IMR-90 (cell line): ENCODE measurements at regions not wholly inside any gene's neighbourhood (a gene's known extent, or its start where the extent isn't known, plus 50 kb on each side); places are given as distances from the start of the nearest gene placed in this dataset.

Experiments
- ATAC-seq: fragments of 200-7000 bp; cut with Tn5 transposase; 2 replicates; pipeline ENCODE4 v1.9.1; 2020; ENCODE audit warnings: low read depth, mild to moderate bottlenecking, moderate library complexity
- BruUV-seq: library from RNA; stranded (reverse); fragments of 400-500 nt; replicated peaks from 2 replicates; lab custom pipeline; 2021; lab: Mats Ljungman, UMichigan
- CTCF ChIA-PET: fragments of 300-600 bp; formaldehyde crosslinking; extraction: SDS; loops from one replicate; lab custom pipeline; 2021; ENCODE audit warnings: antibody characterized with exemption; lab: Yijun Ruan, JAX
- POLR2A ChIA-PET: fragments of 300-600 bp; sonication (Branson Sonifier 250); formaldehyde crosslinking; loops from one replicate; lab custom pipeline; 2022; ENCODE audit warnings: antibody characterized with exemption; ENCODE audit not compliant: unreplicated experiment; lab: Charles Lee
- DNase-seq: peaks from one replicate; pipeline ENCODE4 v3.0.0; 2013
- H2AFZ ChIP-seq: replicated peaks from 2 replicates; pipeline ENCODE3; 2013; ENCODE audit warnings: low read length, mild to moderate bottlenecking; ENCODE audit not compliant: poor library complexity
- H2AK5ac ChIP-seq: 2 replicates; pipeline ENCODE4 v1.6.1; 2013; ENCODE audit warnings: low read depth, low read length, inconsistent platforms
- H2AK9ac ChIP-seq: replicated peaks from 2 replicates; pipeline ENCODE3; 2013; ENCODE audit warnings: mild to moderate bottlenecking, low read depth, low read length, moderate library complexity; ENCODE audit not compliant: poor library complexity
- H2BK120ac ChIP-seq: 2 replicates; pipeline ENCODE4 v1.6.1; 2013; ENCODE audit warnings: low read depth, low read length, inconsistent platforms
- H2BK15ac ChIP-seq: 3 replicates; pipeline ENCODE4 v1.6.1; 2013; ENCODE audit warnings: low read depth, low read length, inconsistent platforms
- H2BK20ac ChIP-seq: 2 replicates; pipeline ENCODE4 v1.6.1; 2013; ENCODE audit warnings: low read depth, mild to moderate bottlenecking, inconsistent platforms, low read length, moderate library complexity
- H2BK5ac ChIP-seq: 2 replicates; pipeline ENCODE4 v1.6.1; 2013; ENCODE audit warnings: mild to moderate bottlenecking, low read depth, low read length, inconsistent platforms; ENCODE audit not compliant: poor library complexity, severe bottlenecking
- H3K14ac ChIP-seq: replicated peaks from 2 replicates; pipeline ENCODE4 v1.6.1; 2013; ENCODE audit warnings: low read depth, low read length, inconsistent platforms
- H3K18ac ChIP-seq: 2 replicates; pipeline ENCODE4 v1.6.1; 2013; ENCODE audit warnings: low read depth, low read length, control low read depth
- H3K23ac ChIP-seq: 2 replicates; pipeline ENCODE4 v1.6.1; 2013; ENCODE audit warnings: low read depth, low read length, inconsistent platforms
- H3K27ac ChIP-seq: 2 replicates; pipeline ENCODE4 v1.5.1; 2013; ENCODE audit warnings: mild to moderate bottlenecking, control low read depth, low read length; ENCODE audit not compliant: insufficient read depth
- H3K27me3 ChIP-seq: 2 replicates; pipeline ENCODE4 v1.6.1; 2013; ENCODE audit warnings: low read length; ENCODE audit not compliant: control insufficient read depth, insufficient read depth
- H3K36me3 ChIP-seq: 2 replicates; pipeline ENCODE4 v1.6.1; 2013; ENCODE audit warnings: low read length, mixed read lengths; ENCODE audit not compliant: control insufficient read depth, insufficient read depth
- H3K4ac ChIP-seq: 2 replicates; pipeline ENCODE4 v1.6.1; 2013; ENCODE audit warnings: low read depth, low read length, inconsistent platforms
- H3K4me1 ChIP-seq: 2 replicates; pipeline ENCODE4 v1.6.1; 2013; ENCODE audit warnings: low read length, mixed read lengths; ENCODE audit not compliant: control insufficient read depth, insufficient read depth
- H3K4me2 ChIP-seq: 2 replicates; pipeline ENCODE4 v1.6.1; 2013; ENCODE audit warnings: low read depth, mild to moderate bottlenecking, control low read depth, low read length, moderate library complexity
- H3K4me3 ChIP-seq: 2 replicates; pipeline ENCODE4 v1.5.1; 2013; ENCODE audit warnings: low read depth, mild to moderate bottlenecking, control low read depth, low read length, moderate library complexity; ENCODE audit not compliant: insufficient read depth
- H3K56ac ChIP-seq: 2 replicates; pipeline ENCODE4 v1.6.1; 2013; ENCODE audit warnings: low read length, inconsistent platforms; ENCODE audit not compliant: insufficient read depth; ENCODE audit errors: extremely low read depth
- H3K79me1 ChIP-seq, 2 experiments: 2 replicates each; pipeline ENCODE4 v1.6.1; 2013; ENCODE audit warnings: low read length in 2 of 2, inconsistent platforms in 1 of 2, low read depth in 1 of 2
- H3K9ac ChIP-seq: 2 replicates; pipeline ENCODE4 v1.6.1; 2013; ENCODE audit warnings: low read depth, low read length, control low read depth
- H3K9me1 ChIP-seq: 2 replicates; pipeline ENCODE4 v1.6.1; 2013; ENCODE audit warnings: low read length, inconsistent platforms; ENCODE audit not compliant: insufficient read depth
- H3K9me3 ChIP-seq: 2 replicates; pipeline ENCODE4 v1.6.1; 2013; ENCODE audit warnings: low read length; ENCODE audit not compliant: control insufficient read depth, insufficient read depth
- H4K20me1 ChIP-seq: 2 replicates; pipeline ENCODE4 v1.6.1; 2013; ENCODE audit warnings: low read length, inconsistent platforms; ENCODE audit not compliant: insufficient read depth
- H4K5ac ChIP-seq: 2 replicates; pipeline ENCODE4 v1.6.1; 2013; ENCODE audit warnings: mild to moderate bottlenecking, low read depth, low read length, control low read depth
- H4K8ac ChIP-seq, 2 experiments: 2 replicates each; pipeline ENCODE4 v1.6.1; 2013; ENCODE audit warnings: low read depth in 2 of 2, low read length in 2 of 2, control low read depth in 1 of 2, inconsistent platforms in 1 of 2
- H4K91ac ChIP-seq: 2 replicates; pipeline ENCODE4 v1.6.1; 2013; ENCODE audit warnings: low read depth, low read length, inconsistent platforms; ENCODE audit not compliant: insufficient read depth
- BHLHE40 ChIP-seq: fragments of 150-350 bp; IDR thresholded peaks from 2 replicates; pipeline ENCODE4 v1.6.1; 2016; ENCODE audit warnings: mild to moderate bottlenecking, low read depth, low read length
- CEBPB ChIP-seq: IDR thresholded peaks from 2 replicates; pipeline ENCODE4 v1.6.1; 2012; ENCODE audit warnings: low read depth, low read length, improper control_type of control experiment
- CHD1 ChIP-seq: IDR thresholded peaks from 2 replicates; pipeline ENCODE4 v1.6.1; 2012; ENCODE audit warnings: low read depth, low read length, improper control_type of control experiment
- ELK1 ChIP-seq: fragments of 150-350 bp; IDR thresholded peaks from 2 replicates; pipeline ENCODE4 v1.6.1; 2016; ENCODE audit warnings: low read depth, mild to moderate bottlenecking, low read length, moderate library complexity, borderline replicate concordance
- FOS ChIP-seq: fragments of 150-350 bp; IDR thresholded peaks from 2 replicates; pipeline ENCODE4 v1.6.1; 2016; ENCODE audit warnings: low read depth, low read length
- MAFK ChIP-seq: IDR thresholded peaks from 2 replicates; pipeline ENCODE4 v1.6.1; 2012; ENCODE audit warnings: low read depth, low read length, improper control_type of control experiment
- MAZ ChIP-seq: IDR thresholded peaks from 2 replicates; pipeline ENCODE4 v1.6.1; 2012; ENCODE audit warnings: low read depth, mild to moderate bottlenecking, low read length, improper control_type of control experiment, moderate library complexity, borderline replicate concordance
- MXI1 ChIP-seq: IDR thresholded peaks from 2 replicates; pipeline ENCODE4 v1.6.1; 2012; ENCODE audit warnings: low read depth, mild to moderate bottlenecking, low read length, moderate library complexity, borderline replicate concordance
- NFE2L2 ChIP-seq: fragments of 150-350 bp; IDR thresholded peaks from 2 replicates; pipeline ENCODE4 v1.6.1; 2016; ENCODE audit warnings: low read depth, mild to moderate bottlenecking, low read length
- POLR2A ChIP-seq: IDR thresholded peaks from 2 replicates; pipeline ENCODE4 v1.6.1; 2012; ENCODE audit warnings: mild to moderate bottlenecking, low read depth, low read length
- RAD21 ChIP-seq: IDR thresholded peaks from 2 replicates; pipeline ENCODE4 v1.6.1; 2012; ENCODE audit warnings: low read length, improper control_type of control experiment
- RCOR1 ChIP-seq: IDR thresholded peaks from 2 replicates; pipeline ENCODE4 v1.6.1; 2012; ENCODE audit warnings: mild to moderate bottlenecking, low read length, improper control_type of control experiment; ENCODE audit not compliant: insufficient replicate concordance
- RFX5 ChIP-seq: IDR thresholded peaks from 2 replicates; pipeline ENCODE4 v1.8.0; 2012; ENCODE audit warnings: low read depth, mild to moderate bottlenecking, low read length, moderate library complexity
- SMC3 ChIP-seq: fragments of 150-350 bp; IDR thresholded peaks from 2 replicates; pipeline ENCODE4 v1.6.1; 2016; ENCODE audit warnings: low read depth, mild to moderate bottlenecking, antibody characterized with exemption, low read length, moderate library complexity
- WGBS, 2 experiments: methylation state at CpG; one replicate each; pipeline versions ENCODE4 v1.1.5 to v1.1.7; 2013; ENCODE audit warnings: missing lambda C conversion rate in 2 of 2; ENCODE audit not compliant: insufficient read length in 1 of 2; ENCODE audit errors: extremely low coverage in 2 of 2; 5-methylcytosine and 5-hydroxymethylcytosine counted together
- dilution Hi-C: fragments of 300-500 bp; cut with HindIII; formaldehyde crosslinking; loops from one replicate; pipeline ENCODE4 v1.14.3; 2018; ENCODE audit warnings: low sequenced_read_pairs; ENCODE audit not compliant: unreplicated experiment
- in situ Hi-C: fragments of 300-500 bp; cut with MboI; formaldehyde crosslinking; loops from 3 replicates; pipeline ENCODE4 v1.14.3; 2019; ENCODE audit warnings: low sequenced_read_pairs, inconsistent platforms, mixed read lengths
- intact Hi-C: fragments of 100-400 bp; cut with micrococcal nuclease; formaldehyde crosslinking; loops from 2 replicates; pipeline ENCODE4 v1.10.0; 2022
- TF ChIP-seq, protein P1 (sequence below): fragments of 150-350 bp; IDR thresholded peaks from 2 replicates; pipeline ENCODE4 v1.6.1; 2017; ENCODE audit warnings: mild to moderate bottlenecking, antibody characterized with exemption, low read length, low read depth
- TF ChIP-seq, protein P2 (sequence below): conservative IDR thresholded peaks from 2 replicates; pipeline ENCODE4 v1.5.1; 2012; ENCODE audit warnings: mild to moderate bottlenecking, low read depth, low read length, improper control_type of control experiment

- in situ Hi-C loops = no loop called here
Observed at GRCh38 chr5:67963789-67964519, 251.6 kb upstream of the PIK3R1 start.

More at GRCh38 chr5:67963789-67964519, 251.6 kb upstream of the PIK3R1 start:
- H2AK9ac ChIP-seq = no peak overlapping the region
- H2AK5ac ChIP-seq = no peak overlapping the region
- H2BK5ac ChIP-seq = no peak overlapping the region
- H3K4me2 ChIP-seq = no peak overlapping the region
- H3K23ac ChIP-seq = no peak overlapping the region
- no peaks in the 10 kb centered on the region for H3K4me1 ChIP-seq
- no peaks in the 10 kb centered on the region for H3K27me3 ChIP-seq
- ChIA-PET CTCF (no interaction called here), POLR2A (no interaction called here)
- H3K14ac ChIP-seq = no peak overlapping the region
- no peak overlapping the region for H4K8ac ChIP-seq
- no peak for ATAC-seq
- H3K36me3 ChIP-seq = no peaks in the 10 kb centered on the region
- H3K4ac ChIP-seq = no peak overlapping the region
- H3K9me3 ChIP-seq = no peaks in the 10 kb centered on the region
- H3K79me1 ChIP-seq = no peaks in the 10 kb centered on the region
- DNase-seq = no peak
- H3K18ac ChIP-seq = no peak overlapping the region
- no peak overlapping the region for H3K56ac ChIP-seq
- dilution Hi-C loops = no loop called here
- TF ChIP-seq, protein P1, sequence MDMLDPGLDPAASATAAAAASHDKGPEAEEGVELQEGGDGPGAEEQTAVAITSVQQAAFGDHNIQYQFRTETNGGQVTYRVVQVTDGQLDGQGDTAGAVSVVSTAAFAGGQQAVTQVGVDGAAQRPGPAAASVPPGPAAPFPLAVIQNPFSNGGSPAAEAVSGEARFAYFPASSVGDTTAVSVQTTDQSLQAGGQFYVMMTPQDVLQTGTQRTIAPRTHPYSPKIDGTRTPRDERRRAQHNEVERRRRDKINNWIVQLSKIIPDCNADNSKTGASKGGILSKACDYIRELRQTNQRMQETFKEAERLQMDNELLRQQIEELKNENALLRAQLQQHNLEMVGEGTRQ = no peak
- no peak for TF ChIP-seq BHLHE40
- TF ChIP-seq RCOR1 = no peak
- no peak for TF ChIP-seq MXI1
- no peak for TF ChIP-seq NFE2L2
- TF ChIP-seq, protein P2, sequence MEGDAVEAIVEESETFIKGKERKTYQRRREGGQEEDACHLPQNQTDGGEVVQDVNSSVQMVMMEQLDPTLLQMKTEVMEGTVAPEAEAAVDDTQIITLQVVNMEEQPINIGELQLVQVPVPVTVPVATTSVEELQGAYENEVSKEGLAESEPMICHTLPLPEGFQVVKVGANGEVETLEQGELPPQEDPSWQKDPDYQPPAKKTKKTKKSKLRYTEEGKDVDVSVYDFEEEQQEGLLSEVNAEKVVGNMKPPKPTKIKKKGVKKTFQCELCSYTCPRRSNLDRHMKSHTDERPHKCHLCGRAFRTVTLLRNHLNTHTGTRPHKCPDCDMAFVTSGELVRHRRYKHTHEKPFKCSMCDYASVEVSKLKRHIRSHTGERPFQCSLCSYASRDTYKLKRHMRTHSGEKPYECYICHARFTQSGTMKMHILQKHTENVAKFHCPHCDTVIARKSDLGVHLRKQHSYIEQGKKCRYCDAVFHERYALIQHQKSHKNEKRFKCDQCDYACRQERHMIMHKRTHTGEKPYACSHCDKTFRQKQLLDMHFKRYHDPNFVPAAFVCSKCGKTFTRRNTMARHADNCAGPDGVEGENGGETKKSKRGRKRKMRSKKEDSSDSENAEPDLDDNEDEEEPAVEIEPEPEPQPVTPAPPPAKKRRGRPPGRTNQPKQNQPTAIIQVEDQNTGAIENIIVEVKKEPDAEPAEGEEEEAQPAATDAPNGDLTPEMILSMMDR = no peak
- TF ChIP-seq SMC3 = no peak
- no peak for TF ChIP-seq ELK1
- no peak for TF ChIP-seq MAFK
- no peak for TF ChIP-seq CEBPB
- TF ChIP-seq POLR2A = no peak
- TF ChIP-seq RFX5 = no peak
- TF ChIP-seq CHD1 = no peak
- TF ChIP-seq FOS = no peak
- no peak for TF ChIP-seq MAZ
- TF ChIP-seq RAD21 = no peak
- H3K27ac ChIP-seq = no peak overlapping the region
- H4K91ac ChIP-seq = no peak overlapping the region
- no peak overlapping the region for H2BK20ac ChIP-seq
- no peak overlapping the region for H4K5ac ChIP-seq
- H3K9me1 ChIP-seq = no peaks in the 10 kb centered on the region
- no CpG with 5 or more reads among the region's 4 CpGs for WGBS, 2 experiments
- no peak overlapping the region for H3K9ac ChIP-seq
- H2BK120ac ChIP-seq = no peak overlapping the region
- H2BK15ac ChIP-seq = no peak overlapping the region
- no peak overlapping the region for H3K4me3 ChIP-seq
- H4K20me1 ChIP-seq = no peaks in the 10 kb centered on the region
- BruUV-seq = no TSS peak
- H2AFZ ChIP-seq = no peak overlapping the region
- intact Hi-C loops = no loop called here
